ENCODE measurements at regions not wholly inside any gene's neighbourhood (a gene's known extent, or its start where the extent isn't known, plus 50 kb on each side); places are given as distances from the start of the nearest gene placed in this dataset.
"Not testable (repeated sequence)": the region's sequence is repeated elsewhere in the genome, so short reads cannot be mapped to it uniquely, and the experiment has no call there.

DNA sequence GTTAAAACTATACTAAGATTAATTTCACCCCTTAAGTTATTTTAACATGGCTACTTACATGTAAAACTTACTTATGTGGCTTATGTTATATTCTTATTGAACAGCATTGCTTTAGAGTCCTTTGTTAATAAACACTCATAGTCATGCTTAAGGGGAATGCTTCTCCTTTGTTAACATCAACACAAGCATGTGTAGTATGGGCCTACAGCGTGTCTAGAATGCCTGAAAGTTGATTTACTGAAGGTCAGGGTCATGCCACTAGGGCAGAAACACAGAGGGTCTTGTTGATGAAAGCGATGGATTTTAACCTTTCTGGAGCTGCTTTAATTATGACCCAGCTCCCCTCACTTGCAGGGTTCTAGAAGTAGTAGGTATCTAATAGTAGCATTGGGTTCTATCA is 159.8 kb upstream of the DLX2 start:
- no peak for DNase-seq

DNA sequence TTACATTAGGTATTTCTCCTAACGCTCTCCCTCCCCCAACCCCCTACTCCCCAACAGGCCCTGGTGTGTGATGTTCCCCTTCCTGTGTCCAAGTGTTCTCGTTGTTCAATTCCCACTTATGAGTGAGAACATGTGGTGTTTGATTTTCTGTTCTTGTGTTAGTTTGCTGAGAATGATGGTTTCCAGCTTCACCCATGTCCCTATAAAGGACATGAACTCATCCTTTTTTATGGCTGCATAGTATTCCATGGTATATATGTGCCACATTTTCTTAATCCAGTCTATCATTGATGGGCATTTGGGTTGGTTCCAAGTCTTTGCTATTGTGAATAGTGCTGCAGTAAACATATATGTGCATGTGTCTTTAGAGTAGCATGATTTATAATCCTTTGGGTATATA is 162.1 kb upstream of the DLX2 start:
- not testable (repeated sequence) for DNase-seq

DNA sequence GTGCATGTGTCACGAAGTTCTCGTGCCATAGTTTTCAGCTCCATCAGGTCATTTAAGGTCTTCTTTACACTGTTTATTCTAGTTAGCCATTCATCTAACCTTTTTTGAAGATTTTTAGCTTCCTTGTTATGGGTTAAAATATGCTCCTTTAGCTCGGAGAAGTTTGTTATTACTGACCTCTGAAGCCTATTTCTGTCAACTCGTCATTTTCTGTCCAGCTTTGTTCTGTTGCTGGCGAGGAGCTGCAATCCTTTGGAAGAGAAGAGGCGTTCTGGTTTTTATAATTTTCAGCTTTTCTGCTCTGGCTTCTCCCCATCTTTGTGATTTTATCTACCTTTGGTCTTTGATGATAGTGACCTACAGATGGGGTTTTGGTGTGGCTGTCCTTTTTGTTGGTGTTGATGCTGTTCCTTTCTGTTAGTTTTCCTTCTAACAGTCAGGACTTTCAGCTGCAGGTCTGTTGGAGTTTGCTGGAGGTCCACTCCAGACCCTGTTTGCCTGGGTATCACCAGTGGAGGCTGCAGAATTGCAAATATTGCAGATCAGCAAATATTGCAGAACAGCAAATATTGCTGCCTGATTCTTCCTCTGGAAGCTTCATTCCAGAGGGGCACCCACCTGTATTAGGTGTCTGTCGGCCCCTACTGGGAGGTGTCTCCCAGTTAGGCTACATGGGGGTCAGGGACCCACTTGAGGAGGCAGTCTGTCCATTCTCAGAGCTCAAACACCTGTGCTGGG is 157.7 kb upstream of the ITGA6 start:
- not testable (repeated sequence) for DNase-seq

DNA sequence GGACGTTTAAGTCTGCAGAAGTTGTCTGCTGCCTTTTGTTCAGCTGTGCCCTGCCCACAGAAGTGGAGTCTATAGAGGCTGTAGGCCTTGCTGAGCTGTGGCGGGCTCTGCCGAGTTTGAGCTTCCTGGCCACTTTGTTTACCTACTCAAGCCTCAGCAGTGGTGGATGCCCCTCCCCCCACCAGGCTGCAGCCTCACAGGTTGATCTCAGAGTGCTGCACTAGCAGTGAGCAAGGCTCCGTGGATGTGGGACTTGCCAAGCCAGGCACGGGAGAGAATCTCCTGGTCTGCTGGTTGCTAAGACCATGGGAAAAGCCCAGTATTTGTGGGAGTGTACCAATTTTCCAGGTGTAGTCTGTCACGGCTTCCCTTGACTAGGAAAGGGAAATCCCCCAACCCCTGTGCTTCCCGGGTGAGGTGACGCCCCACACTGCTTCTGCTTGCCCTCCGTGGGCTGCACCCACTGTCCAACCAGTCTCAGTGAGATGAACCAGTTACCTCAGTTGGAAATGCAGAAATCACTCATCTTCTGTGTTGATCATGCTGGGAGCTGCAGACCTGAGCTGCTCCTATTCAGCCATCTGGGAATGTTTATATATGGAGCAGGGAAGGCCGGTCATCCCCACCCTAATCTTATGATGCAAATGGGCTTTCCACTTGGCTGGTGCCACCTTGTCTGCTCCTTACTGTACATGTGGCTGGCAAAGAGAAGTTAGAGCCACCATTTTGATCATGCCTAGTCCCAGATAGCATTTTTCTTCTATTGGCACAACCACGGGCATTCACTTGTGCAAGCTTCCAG is 156.9 kb upstream of the ITGA6 start:
- DNase-seq, result no peak

DNA sequence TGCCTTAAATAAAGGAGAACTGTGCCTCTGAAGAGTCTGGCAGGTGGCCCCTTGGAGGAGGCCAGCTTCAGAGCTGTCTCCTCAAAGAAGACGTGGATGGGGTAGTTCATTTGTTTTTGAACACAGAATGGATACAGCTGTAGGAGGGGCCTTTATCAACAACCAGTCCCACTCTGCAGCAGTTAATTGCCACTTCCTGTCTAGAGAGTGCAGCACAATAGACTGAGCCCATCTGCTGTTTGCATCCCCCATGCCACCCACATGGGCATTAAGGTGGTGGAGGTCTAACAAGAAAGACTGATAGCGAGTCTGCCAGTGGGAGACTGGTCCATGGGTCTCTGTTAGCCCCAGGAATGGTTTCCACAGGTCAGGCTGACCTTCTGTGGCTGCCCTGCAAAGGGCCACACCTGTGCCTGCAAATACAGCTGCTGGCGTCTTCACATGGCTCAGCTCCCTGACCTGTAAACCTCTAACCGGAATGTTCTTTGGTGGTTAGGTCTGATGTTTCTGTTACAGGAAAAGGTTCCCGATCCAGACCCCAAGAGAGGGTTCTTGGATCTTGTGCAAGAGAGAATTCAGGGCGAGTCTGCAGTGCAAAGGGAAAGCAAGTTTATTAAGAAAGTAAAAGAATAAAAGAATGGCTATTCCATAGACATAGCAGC is 153.3 kb upstream of the ITGA6 start:
- DNase-seq, result peak; percentile 19

DNA sequence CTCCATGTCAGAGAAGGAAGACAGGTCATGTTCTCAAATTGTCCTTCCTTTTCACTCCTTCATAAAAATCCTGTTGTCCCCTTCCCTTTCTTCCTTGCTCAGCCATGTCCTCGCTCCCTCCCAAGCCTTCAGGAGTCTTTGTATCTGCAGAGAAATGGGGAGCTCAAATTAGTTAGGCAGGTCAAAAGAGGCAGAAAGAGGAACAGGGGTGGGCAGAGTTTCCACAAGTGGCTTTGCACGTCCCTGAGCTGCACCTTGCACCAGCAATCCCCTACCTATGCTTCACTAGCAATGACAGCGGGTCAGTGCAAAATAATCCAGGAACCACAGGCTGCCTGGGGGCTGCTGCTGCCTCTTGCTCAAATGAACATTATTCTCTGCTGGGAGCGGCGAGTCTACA is 152.1 kb upstream of the ITGA6 start:
- DNase-seq, result no peak

DNA sequence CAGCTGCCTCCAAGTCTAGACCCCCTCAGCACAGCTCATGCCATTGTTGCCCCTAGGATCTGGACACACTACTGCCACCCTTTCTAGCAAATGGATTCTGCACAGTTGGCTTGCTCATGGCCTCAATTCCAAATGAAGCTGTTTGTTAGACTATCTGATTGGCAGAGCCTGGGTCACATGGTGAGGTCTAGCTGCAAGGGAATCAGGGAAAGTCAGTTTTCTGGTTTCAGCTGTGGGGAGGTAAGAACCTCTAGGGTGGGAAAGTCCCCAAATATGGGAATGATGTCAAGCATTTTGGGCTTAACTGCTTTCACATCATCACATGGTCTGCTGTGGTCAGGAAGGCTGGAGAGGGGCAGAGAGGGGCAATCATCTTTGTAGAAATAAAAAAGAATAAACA is 150.4 kb upstream of the ITGA6 start:
- DNase-seq, result no peak

DNA sequence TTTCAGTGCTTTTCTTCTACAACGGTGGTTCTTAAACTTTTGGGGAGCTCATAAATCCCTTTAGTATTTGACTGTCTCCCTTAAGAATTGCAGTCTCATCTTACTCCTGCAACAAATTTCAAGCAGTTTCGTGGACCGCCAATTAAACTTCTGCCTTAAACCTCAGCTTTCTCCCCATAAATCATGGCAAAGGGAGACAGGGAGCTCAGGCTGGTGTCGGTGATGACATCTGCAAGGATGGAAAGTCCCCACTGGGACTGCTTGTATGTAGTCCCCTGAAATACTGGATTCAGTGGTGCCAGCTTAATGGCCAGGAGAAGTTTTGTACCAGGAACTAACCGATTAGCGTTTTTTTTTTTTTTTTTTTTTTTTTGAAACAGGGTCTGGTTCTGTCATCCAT is 148.7 kb upstream of the ITGA6 start:
- no peak for DNase-seq

DNA sequence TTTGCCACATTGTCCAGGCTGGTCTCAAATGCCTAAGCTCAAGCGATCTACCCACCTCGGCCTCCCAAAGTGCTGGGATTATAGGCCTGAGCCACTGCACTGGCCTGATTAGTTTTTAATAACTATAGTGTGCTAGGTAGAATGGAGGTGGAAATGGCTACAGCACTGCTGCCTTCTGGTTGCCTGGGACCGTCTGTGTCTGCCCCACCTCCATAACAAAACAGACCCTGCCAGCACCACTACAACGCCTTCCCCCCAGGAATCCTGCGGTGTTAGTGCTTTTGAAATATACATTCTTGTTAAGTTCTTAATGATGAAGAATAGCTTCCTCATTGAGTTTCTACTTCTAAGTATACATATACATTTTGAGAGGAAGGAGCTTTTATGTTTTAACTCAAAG is 148.2 kb upstream of the ITGA6 start:
- DNase-seq, result no peak

DNA sequence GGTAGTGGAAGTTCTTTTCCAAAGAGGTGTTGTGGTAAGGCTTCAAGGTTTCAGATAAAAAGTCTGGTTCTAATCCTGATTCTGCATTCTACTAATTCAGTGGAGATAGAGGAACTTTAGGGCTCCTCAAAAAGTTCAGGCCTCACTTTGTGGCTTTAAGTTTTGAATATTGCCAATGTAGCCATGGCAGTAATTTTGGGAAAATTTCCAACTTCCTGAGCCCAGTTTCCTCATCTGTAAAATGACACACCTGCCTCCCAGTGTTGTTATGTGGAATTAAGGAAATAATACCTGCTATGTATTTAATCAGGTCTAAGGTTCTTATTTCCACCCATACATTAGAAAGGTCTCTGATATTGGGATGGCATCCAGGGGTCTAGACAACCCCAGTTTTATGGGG is 147.6 kb upstream of the ITGA6 start:
- no peak for DNase-seq

DNA sequence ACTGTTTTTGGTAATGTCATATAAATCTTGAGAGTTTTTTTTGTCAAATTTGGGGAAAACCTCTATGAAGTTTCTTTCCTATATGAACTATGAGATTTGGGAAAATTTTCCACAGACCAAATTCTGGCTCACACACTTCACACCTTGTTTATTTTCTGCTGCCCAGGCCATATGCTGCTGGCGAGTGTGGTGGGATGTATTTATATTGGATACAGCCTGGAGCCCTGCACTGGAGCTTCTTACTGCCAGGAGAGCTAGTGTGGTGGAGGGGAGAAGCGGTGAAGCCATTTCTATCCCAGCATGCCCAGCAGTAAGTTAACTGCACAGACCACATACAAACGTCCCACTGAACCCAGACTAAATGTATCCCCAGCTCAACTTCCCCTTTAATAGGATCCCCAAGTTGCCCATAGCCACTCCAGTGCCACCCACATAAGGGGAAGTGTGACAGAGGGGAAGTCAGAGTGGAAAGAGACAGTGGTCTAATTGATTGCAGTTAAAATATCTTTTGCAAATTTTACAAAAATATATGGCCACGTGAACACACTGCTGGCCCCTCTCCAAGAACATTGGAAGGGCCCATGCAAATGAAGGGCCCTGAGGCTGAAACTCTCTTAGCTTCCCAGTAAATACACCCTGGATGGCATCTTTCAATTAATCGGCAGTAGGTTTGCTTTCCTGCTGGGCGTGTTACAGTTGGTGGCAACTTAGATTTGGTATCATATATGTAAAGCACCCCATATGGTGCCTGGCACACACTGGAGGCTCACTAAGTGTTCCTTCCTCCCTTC is 146.6 kb upstream of the ITGA6 start:
- DNase-seq, result peak; percentile 78

DNA sequence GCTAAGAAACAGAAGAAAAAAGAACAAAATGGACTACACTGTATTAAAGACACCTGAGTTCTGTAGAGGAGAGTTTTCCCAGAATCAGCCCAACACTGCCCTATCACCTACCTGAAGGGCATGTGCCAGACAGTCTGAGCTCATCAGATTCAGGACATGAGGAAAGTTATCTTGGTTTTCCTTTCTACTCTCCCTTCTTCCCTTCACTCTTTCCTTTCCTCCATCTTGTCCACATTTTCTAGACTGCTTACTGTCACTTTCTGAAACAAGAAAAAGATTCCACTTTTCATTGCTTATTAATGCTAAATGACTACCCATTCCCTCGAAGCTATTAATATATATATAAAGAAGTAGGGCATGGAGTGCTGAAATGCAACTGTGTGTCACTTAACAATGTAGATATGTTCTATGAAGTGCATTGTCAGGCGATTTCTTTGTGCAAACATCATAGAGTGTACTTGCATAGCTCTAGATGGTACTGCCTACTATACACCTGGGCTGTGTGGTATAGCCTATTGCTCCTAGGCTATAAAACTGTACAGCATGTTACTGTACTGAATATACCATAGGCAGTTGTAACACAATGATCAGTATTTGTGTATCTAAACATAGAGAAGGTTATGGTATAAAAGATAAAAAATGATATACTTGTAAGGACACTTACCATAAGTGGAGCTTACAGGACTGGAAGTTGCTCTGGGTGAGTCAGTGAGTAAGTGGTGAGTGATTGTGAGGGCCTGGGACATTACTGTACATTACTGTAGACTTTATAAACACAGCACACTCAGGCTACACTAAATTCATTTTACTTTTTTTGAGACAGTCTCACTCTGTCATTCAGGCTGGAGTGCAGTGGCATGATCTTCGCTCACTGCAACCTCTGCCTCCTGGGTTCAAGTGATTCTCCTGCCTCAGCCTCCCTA is 145.5 kb upstream of the ITGA6 start:
- no peak for DNase-seq

DNA sequence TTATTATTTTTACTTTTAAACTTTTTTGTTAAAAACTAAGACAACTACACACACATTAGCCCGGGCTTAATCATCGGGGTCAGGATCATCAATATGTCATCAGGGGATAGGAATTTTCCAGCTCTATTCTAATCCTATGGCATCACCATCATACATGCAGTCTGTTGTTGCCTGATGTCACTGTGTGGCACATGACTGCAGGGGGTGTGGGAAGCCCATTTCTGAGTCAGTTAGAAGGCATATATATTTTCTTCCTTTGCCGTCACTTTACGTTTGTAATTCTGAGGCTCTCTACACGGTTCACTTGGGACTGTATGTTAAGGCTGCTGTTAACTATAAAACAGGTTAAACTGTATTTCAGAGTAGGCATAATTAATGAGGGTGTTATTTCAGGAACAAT is 144.4 kb upstream of the ITGA6 start:
- peak; percentile 56 for DNase-seq

DNA sequence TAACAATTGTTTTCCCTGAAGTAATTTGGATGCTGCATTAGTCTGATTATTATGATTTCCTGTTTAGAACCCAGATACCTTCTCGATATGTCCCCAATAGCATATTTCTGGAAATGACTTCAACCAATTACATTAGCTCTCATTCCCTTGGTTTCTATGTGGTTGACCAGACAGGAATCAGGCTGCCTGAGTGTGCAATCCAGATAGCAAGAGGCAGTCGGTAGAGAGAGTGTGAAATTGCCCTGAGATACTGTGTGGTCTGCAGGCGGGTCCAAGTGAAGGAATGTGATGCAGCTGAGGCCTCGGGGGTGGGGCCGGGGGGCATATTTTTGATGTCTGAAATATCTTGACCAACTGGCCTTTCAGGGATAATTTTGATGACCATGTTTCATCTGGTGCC is 143.9 kb upstream of the ITGA6 start:
- peak; percentile 76 for DNase-seq

DNA sequence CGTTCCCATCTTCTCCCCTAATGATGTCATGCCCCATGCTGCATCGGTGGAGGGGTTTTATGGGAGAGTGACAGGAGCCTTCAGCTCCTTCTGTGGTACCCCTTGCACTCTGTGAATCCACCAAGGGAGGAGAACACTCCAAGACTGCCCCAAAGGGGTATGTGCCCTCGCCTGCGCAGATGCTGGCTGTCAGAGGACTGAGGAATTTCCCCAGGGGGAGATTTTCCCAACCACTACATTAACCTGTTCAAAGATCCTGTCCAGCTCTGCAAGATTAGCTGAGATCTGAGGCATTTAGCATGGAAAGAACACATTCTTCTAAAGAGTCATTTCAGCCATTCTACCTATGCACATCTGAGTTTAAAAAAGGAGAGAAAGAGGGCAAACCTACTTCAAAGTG is 143.2 kb upstream of the ITGA6 start:
- DNase-seq, result no peak

DNA sequence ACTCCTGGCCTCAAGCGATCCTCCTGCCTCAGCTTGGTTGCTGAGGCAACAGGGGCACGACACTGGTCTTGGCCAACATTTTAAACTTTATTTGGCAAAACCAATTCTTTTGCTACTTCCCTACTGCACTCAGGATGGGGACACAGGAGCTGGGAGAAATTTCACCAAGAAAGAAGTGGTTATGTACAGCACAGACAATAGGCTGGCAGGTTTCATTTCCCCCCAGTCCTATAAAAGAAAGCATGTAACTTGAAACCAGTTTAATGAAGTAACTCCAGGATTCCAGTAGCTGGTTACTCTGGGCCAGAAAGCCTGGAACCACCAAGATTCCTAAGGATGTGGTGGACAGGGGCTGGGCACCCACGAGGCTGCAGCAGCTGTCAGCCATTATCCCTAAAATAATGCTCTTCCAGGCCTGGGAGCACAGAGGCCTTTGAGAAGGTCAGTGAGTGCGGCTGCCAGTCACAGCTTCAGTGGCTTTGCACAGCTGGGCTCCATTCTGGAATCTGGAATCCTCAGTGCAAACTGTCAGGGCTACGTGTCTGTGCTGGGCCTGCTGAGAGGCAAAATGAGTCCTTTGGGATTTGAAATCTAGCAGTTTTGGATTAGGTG is 142.3 kb upstream of the ITGA6 start:
- no peak for DNase-seq

DNA sequence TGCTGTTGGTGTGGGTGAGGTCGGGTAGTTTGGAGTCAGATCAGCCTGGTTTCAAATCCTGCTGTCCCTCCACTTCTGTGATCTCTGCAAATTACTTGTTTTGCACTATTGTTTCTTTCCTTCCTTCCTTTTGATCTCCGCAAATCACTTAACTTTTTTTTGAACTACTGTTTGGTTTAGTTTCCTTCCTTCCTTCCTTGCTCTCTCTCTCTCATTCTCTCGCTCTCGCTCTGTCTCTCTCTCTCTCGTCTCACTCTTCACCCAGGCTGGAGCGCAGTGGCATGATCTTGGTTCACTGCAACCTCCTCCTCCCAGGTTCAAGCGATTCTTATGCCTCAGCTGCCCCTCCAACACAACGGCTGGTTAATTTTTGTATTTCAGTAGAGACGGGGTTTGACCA is 141.6 kb upstream of the ITGA6 start:
- DNase-seq, result no peak

DNA sequence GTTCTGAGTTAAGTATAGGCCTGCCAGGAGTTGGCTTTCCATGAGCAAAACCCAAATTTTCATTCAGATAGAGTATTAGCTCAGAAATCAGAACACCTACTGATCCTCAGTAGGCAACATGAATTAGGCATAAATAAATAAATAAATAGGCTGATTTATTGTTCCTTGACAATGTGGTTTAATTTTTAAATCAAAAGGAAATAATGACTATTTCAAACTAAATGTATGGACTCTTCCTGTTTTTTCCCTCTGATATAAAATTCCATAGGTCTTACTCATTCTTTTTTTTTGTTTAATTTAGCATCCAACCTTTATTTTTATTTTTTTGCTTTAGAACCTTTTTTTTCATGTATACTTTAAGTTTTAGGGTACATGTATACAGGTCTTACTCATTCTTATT is 140.2 kb upstream of the ITGA6 start:
- DNase-seq, result no peak

DNA sequence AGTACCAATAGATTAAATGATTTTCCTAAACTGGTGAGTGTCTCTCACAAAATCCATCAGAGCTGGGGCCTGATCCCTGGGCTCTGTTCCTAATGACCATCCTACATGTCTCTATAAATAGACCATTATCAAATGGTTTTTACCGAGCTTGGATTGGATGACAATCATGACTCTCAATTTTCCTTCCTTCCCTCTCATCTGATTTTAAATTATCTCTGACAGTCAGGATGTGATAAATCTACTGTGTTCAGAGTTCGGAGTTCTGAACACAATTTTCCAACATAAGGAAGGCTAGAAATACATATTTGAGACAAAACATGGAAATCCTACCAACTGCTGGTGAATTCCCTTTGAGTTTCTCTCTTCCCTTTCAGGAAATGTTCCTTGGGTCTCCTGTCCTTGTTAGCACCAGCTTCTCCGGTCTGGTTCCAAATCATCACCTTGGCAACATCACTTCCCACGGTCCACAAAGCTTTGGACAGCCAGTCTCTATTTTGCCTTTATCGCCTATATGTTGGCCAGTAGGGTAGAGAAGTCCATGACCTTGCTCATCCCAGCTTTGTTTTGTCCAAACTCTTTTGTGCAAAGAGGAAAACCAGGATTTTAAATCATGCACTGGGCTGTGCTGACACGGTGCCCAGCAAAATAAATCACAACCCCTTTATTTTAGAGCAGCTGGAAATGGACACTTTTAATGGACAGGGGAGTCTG is 139.6 kb upstream of the ITGA6 start:
- DNase-seq, result no peak

DNA sequence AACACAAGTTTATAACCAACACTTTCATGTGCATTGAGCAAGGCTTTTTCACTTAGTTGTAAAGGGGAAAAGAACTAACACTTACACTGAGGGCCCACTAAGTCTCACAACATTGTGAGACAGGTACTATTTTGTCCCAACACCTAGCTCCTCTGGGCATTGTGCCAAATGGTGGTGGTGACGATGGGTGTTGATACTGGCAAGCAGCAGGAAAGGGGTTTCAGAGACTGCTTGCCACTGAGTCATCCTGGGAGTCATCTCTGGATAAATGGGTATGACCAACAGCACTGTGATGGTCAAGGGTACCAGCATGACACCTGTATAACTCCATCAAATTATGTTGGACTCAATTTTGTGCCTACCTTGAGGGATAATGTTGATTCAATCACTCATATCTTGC is 138.8 kb upstream of the ITGA6 start:
- no peak for DNase-seq

DNA sequence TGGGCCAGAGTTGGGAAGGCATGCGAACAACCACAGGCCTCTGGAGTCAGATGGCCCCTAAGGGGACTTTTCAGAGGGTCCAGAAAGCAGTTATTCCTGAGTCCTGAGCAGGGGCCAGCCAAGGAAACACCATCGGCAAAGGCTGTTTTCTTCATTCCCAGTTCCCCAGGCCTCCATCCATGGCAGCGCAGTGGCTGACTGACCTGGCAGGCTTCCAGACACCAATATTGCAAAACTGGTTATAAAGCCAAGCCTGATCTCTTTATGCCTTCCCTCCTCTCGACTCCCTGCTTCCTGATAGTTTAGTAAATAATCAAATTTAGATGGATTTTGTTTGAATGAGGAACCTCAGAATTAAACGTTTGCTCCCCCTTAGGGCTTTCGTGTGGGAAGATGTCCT is 133.4 kb upstream of the ITGA6 start:
- peak; percentile 34 for DNase-seq
